NCI-H2171 treated with DMSO at 0.1 percent for 48 hours (cell line): ENCODE measurements at regions not wholly inside any gene's neighbourhood (a gene's known extent, or its start where the extent isn't known, plus 50 kb on each side); places are given as distances from the start of the nearest gene placed in this dataset.
A peak's percentile ranks its signal among the peaks of the same experiment; 100 is the strongest.

Experiments used
- DNase-seq: peaks from one replicate; lab custom pipeline; 2025; lab: John Stamatoyannopoulos, UW

- no peak for DNase-seq
These were observed 671.3 kb upstream of the TBX3 start for GRCh38 chr12:115355301-115355700.

GRCh38 chr12:115354007-115354890, 670.3 kb upstream of the TBX3 start:
- DNase-seq, result no peak

- DNase-seq, result no peak
These were observed 669.5 kb upstream of the TBX3 start for GRCh38 chr12:115353467-115353866.

GRCh38 chr12:115351514-115352077, 667.6 kb upstream of the TBX3 start:
- no peak for DNase-seq

- DNase-seq, result no peak
These were observed 665.7 kb upstream of the TBX3 start for GRCh38 chr12:115349711-115350110.

GRCh38 chr12:115348301-115348700, 664.3 kb upstream of the TBX3 start:
- no peak for DNase-seq

GRCh38 chr12:115343601-115344000, 659.6 kb upstream of the TBX3 start:
- DNase-seq, result no peak

GRCh38 chr12:115343008-115343407, 659.0 kb upstream of the TBX3 start:
- no peak for DNase-seq

GRCh38 chr12:115341442-115341841, 657.5 kb upstream of the TBX3 start:
- no peak for DNase-seq

- no peak for DNase-seq
These were observed 654.8 kb upstream of the TBX3 start for GRCh38 chr12:115338566-115339294.

GRCh38 chr12:115337693-115338543, 653.9 kb upstream of the TBX3 start:
- DNase-seq, result peak; percentile 2

- no peak for DNase-seq
These were observed 652.5 kb upstream of the TBX3 start for GRCh38 chr12:115336506-115336905.

GRCh38 chr12:115335594-115335993, 651.6 kb upstream of the TBX3 start:
- no peak for DNase-seq

GRCh38 chr12:115335048-115335447, 651.1 kb upstream of the TBX3 start:
- DNase-seq, result no peak

GRCh38 chr12:115332945-115333344, 649.0 kb upstream of the TBX3 start:
- DNase-seq, result no peak

- DNase-seq, result no peak
These were observed 641.9 kb upstream of the TBX3 start for GRCh38 chr12:115325858-115326257.

GRCh38 chr12:115324949-115325593, 641.1 kb upstream of the TBX3 start:
- DNase-seq, result no peak

GRCh38 chr12:115323223-115323905, 639.4 kb upstream of the TBX3 start:
- no peak for DNase-seq

- DNase-seq, result no peak
These were observed 638.3 kb upstream of the TBX3 start for GRCh38 chr12:115322275-115322674.

- DNase-seq, result no peak
These were observed 637.0 kb upstream of the TBX3 start for GRCh38 chr12:115320967-115321366.

- no peak for DNase-seq
These were observed 636.5 kb upstream of the TBX3 start for GRCh38 chr12:115320451-115320850.
